GM12878 (cell line): ENCODE measurements at regions not wholly inside any gene's neighbourhood (a gene's known extent, or its start where the extent isn't known, plus 50 kb on each side); places are given as distances from the start of the nearest gene placed in this dataset.

ENCODE experiments used
- ATF3 ChIP-seq: IDR thresholded peaks from 2 replicates; pipeline ENCODE4 v1.6.1; 2011; ENCODE audit warnings: low read depth, mild to moderate bottlenecking, low read length, moderate library complexity, borderline replicate concordance; ENCODE audit errors: extremely low read depth
- MLLT1 ChIP-seq: fragments of 450-650 bp; IDR thresholded peaks from 2 replicates; pipeline ENCODE4 v1.6.1; 2016; ENCODE audit warnings: mild to moderate bottlenecking
- MYC ChIP-seq: IDR thresholded peaks from 2 replicates; pipeline ENCODE4 v1.6.1; 2011; ENCODE audit warnings: mild to moderate bottlenecking, low read length, moderate library complexity, inconsistent platforms; ENCODE audit not compliant: insufficient read depth, insufficient replicate concordance, insufficient read length, severe bottlenecking
- PML ChIP-seq: IDR thresholded peaks from 2 replicates; pipeline ENCODE4 v1.6.1; 2012; ENCODE audit warnings: low read length, inconsistent platforms
- ZNF687 ChIP-seq: fragments of 450-650 bp; IDR thresholded peaks from 2 replicates; pipeline ENCODE4 v1.6.1; 2017; ENCODE audit warnings: mild to moderate bottlenecking, moderate library complexity

- no peak for TF ChIP-seq MLLT1
- TF ChIP-seq ZNF687, result no peak
- no peak for TF ChIP-seq ATF3
- no peak for TF ChIP-seq MYC
- no peak for TF ChIP-seq PML
- TF ChIP-seq, all 136 proteins: peak for 0
Measured at GRCh38 chrX:39205467-39205866, 404.2 kb downstream of the MID1IP1 start (continued).
